SK-N-SH (cell line): ENCODE measurements at regions not wholly inside any gene's neighbourhood (a gene's known extent, or its start where the extent isn't known, plus 50 kb on each side); places are given as distances from the start of the nearest gene placed in this dataset.
A peak's percentile ranks its signal among the peaks of the same experiment; 100 is the strongest.

Experiments
- CTCF ChIA-PET: fragments of 300-600, 350-600 bp; formaldehyde crosslinking; extraction: SDS; loops from one replicate; lab custom pipeline; 2021; lab: Yijun Ruan, JAX
- POLR2A ChIA-PET: fragments of 350-600 bp; sonication (Branson Sonifier 250); formaldehyde crosslinking; extraction: SDS; loops from one replicate; lab custom pipeline; 2020; ENCODE audit warnings: antibody characterized with exemption, inconsistent platforms; lab: Yijun Ruan, JAX
- DNase-seq: peaks from one replicate; pipeline ENCODE4 v3.0.0; 2012
- H2AFZ ChIP-seq: fragments of 200-600 bp; sonication (generic); 2 replicates; pipeline ENCODE4 v1.8.1; 2016; ENCODE audit warnings: antibody characterized with exemption, mild to moderate bottlenecking, low read depth
- H3F3A ChIP-seq: fragments of 200-600 bp; sonication (generic); replicated peaks from 2 replicates; pipeline ENCODE3; 2016; ENCODE audit warnings: antibody characterized with exemption, mild to moderate bottlenecking; ENCODE audit not compliant: insufficient read depth
- H3K27ac ChIP-seq, 2 experiments: fragments of 200-500 bp in 1 of 2; fragments of 200-600 bp in 1 of 2; sonication (Bioruptor generic) in 1 of 2; sonication (generic), shearing (Covaris generic) in 1 of 2; 2 replicates each; pipeline versions ENCODE4 v1.5.1 to v1.6.1; 2014 to 2016; ENCODE audit warnings: low read depth in 2 of 2, inconsistent platforms in 1 of 2, low read length in 1 of 2, mild to moderate bottlenecking in 1 of 2, mixed read lengths in 1 of 2
- H3K27me3 ChIP-seq: fragments of 200-600 bp; sonication (generic), shearing (Covaris generic); 2 replicates; pipeline ENCODE4 v1.6.1; 2016; ENCODE audit warnings: mixed run types; ENCODE audit not compliant: insufficient read depth
- H3K36me3 ChIP-seq, 2 experiments: fragments of 200-500 bp in 1 of 2; fragments of 200-600 bp in 1 of 2; sonication (Bioruptor generic) in 1 of 2; sonication (generic) in 1 of 2; replicated peaks in 1 of 2; 2 replicates each; pipeline versions ENCODE3 to v1.5.1; 2014 to 2016; ENCODE audit warnings: low read length in 1 of 2, mild to moderate bottlenecking in 1 of 2; ENCODE audit not compliant: insufficient read depth in 2 of 2, control insufficient read depth in 1 of 2
- H3K4me1 ChIP-seq, 2 experiments: fragments of 200-500 bp in 1 of 2; fragments of 200-600 bp in 1 of 2; sonication (Bioruptor generic) in 1 of 2; sonication (generic), shearing (Covaris generic) in 1 of 2; 2 replicates each; pipeline versions ENCODE4 v1.5.1 to v1.6.1; 2014 to 2016; ENCODE audit warnings: low read depth in 1 of 2, low read length in 1 of 2, mixed run types in 1 of 2; ENCODE audit not compliant: insufficient read depth in 2 of 2, control insufficient read depth in 1 of 2
- H3K4me2 ChIP-seq: fragments of 200-600 bp; sonication (generic), shearing (Covaris generic); 2 replicates; pipeline ENCODE4 v1.6.1; 2017; ENCODE audit warnings: mixed run types
- H3K4me3 ChIP-seq, 2 experiments: fragments of 200-500 bp in 1 of 2; fragments of 200-600 bp in 1 of 2; sonication (Bioruptor generic) in 1 of 2; sonication (generic), shearing (Covaris generic) in 1 of 2; 2 replicates each; pipeline versions ENCODE4 v1.5.1 to v1.8.1; 2014 to 2016; ENCODE audit warnings: low read depth in 2 of 2, inconsistent platforms in 1 of 2, low read length in 1 of 2, mild to moderate bottlenecking in 1 of 2, mixed read lengths in 1 of 2, moderate library complexity in 1 of 2
- H3K79me2 ChIP-seq: fragments of 200-600 bp; sonication (generic); 2 replicates; pipeline ENCODE4 v1.8.1; 2017; ENCODE audit warnings: mild to moderate bottlenecking; ENCODE audit not compliant: insufficient read depth
- H3K9ac ChIP-seq: fragments of 200-600 bp; sonication (generic); 2 replicates; pipeline ENCODE4 v1.6.1; 2017; ENCODE audit warnings: mixed run types
- H3K9me2 ChIP-seq: fragments of 200-600 bp; sonication (generic); 2 replicates; pipeline ENCODE4 v1.6.1; 2017; ENCODE audit warnings: mixed run types
- H3K9me3 ChIP-seq: fragments of 200-600 bp; sonication (generic); 2 replicates; pipeline ENCODE4 v1.6.1; 2017; ENCODE audit warnings: mixed run types, mild to moderate bottlenecking, moderate library complexity
- H4K20me1 ChIP-seq: fragments of 200-600 bp; sonication (generic); 2 replicates; pipeline ENCODE4 v1.6.1; 2017; ENCODE audit warnings: mild to moderate bottlenecking, mixed run types; ENCODE audit not compliant: insufficient read depth
- CHD2 ChIP-seq: fragments of 150-350 bp; IDR thresholded peaks from 2 replicates; pipeline ENCODE4 v1.6.1; 2018; ENCODE audit warnings: low read length; ENCODE audit not compliant: partially characterized antibody
- CTCF ChIP-seq: fragments of 200-600 bp; sonication (generic); IDR thresholded peaks from 2 replicates; pipeline ENCODE4 v1.6.1; 2017; ENCODE audit warnings: antibody characterized with exemption, mild to moderate bottlenecking, moderate library complexity
- ELF1 ChIP-seq: IDR thresholded peaks from 2 replicates; pipeline ENCODE4 v1.4.0; 2012
- EP300 ChIP-seq, 2 experiments: IDR thresholded peaks; 2 replicates each; pipeline versions ENCODE4 v1.4.0 to v1.6.1; 2012; ENCODE audit warnings: borderline replicate concordance in 1 of 2, low read depth in 1 of 2, low read length in 1 of 2
- FOSL2 ChIP-seq: IDR thresholded peaks from 2 replicates; pipeline ENCODE4 v1.4.0; 2012; ENCODE audit warnings: low read depth, mild to moderate bottlenecking, moderate library complexity, borderline replicate concordance
- GATA2 ChIP-seq: sonication (generic); formaldehyde crosslinking; IDR thresholded peaks from 2 replicates; pipeline ENCODE4 v1.5.0; 2020; ENCODE audit warnings: mild to moderate bottlenecking, missing genetic modification reagents
- MAX ChIP-seq: IDR thresholded peaks from 2 replicates; pipeline ENCODE4 v1.4.0; 2012; ENCODE audit warnings: low read depth
- MEF2A ChIP-seq: IDR thresholded peaks from 2 replicates; pipeline ENCODE4 v1.4.0; 2012; ENCODE audit warnings: low read depth, borderline replicate concordance
- NFIC ChIP-seq: IDR thresholded peaks from 2 replicates; pipeline ENCODE4 v1.4.0; 2012; ENCODE audit warnings: borderline replicate concordance
- POLR2AphosphoS5 ChIP-seq: IDR thresholded peaks from 2 replicates; pipeline ENCODE4 v1.6.1; 2012; ENCODE audit warnings: low read depth, low read length
- RAD21 ChIP-seq: IDR thresholded peaks from 2 replicates; pipeline ENCODE4 v1.6.1; 2012; ENCODE audit warnings: mild to moderate bottlenecking, low read length
- RFX5 ChIP-seq: IDR thresholded peaks from 2 replicates; pipeline ENCODE4 v1.6.1; 2012; ENCODE audit warnings: mild to moderate bottlenecking, improper control_type of control experiment, low read length
- RXRA ChIP-seq: IDR thresholded peaks from 2 replicates; pipeline ENCODE4 v1.4.0; 2012; ENCODE audit warnings: low read depth, mild to moderate bottlenecking, borderline replicate concordance
- SIN3A ChIP-seq: IDR thresholded peaks from 2 replicates; pipeline ENCODE4 v1.6.1; 2012; ENCODE audit warnings: low read depth, mild to moderate bottlenecking, low read length, moderate library complexity, borderline replicate concordance
- TAF1 ChIP-seq: IDR thresholded peaks from 2 replicates; pipeline ENCODE4 v1.6.1; 2012; ENCODE audit warnings: low read depth, mild to moderate bottlenecking, low read length, moderate library complexity, borderline replicate concordance
- TCF12 ChIP-seq: IDR thresholded peaks from 2 replicates; pipeline ENCODE4 v1.4.0; 2012
- TEAD4 ChIP-seq: IDR thresholded peaks from 2 replicates; pipeline ENCODE4 v1.4.0; 2012; ENCODE audit warnings: mild to moderate bottlenecking, borderline replicate concordance; ENCODE audit not compliant: insufficient read depth
- USF2 ChIP-seq: fragments of 150-350 bp; IDR thresholded peaks from 2 replicates; pipeline ENCODE4 v1.6.1; 2017; ENCODE audit warnings: antibody characterized with exemption, low read length, low read depth, borderline replicate concordance
- YY1 ChIP-seq: IDR thresholded peaks from 2 replicates; pipeline ENCODE4 v1.4.0; 2012; ENCODE audit warnings: low read depth, mild to moderate bottlenecking
- ZBTB33 ChIP-seq: IDR thresholded peaks from 2 replicates; pipeline ENCODE4 v1.4.0; 2012; ENCODE audit warnings: low read depth, borderline replicate concordance
- WGBS: methylation state at CpG from one replicate; pipeline ENCODE4 v1.1.6; 2017; ENCODE audit warnings: low lambda C conversion rate; 5-methylcytosine and 5-hydroxymethylcytosine counted together

GRCh38 chr18:70419526-70419925 is 130.7 kb downstream of the SOCS6 start (continued):
- TF ChIP-seq CHD2, result no peak
- no peak for TF ChIP-seq POLR2AphosphoS5
- TF ChIP-seq MEF2A, result no peak
- no peak for TF ChIP-seq GATA2 (CRISPR knock-in tag)
- TF ChIP-seq RAD21, result no peak
- TF ChIP-seq RXRA, result peak; percentile 39; the same call in 1 of the 2 replicates
- peak; percentile 50; the same call in 1 of the 2 replicates for TF ChIP-seq FOSL2
- peak in 1 of 2 experiments; percentile 47; a peak in 1 of 4 replicates for TF ChIP-seq EP300 (IDR thresholded peaks at IDR 0.05; ENCODE audit: borderline replicate concordance in 1 of 2, low read depth in 1 of 2, low read length in 1 of 2)
- no peak for TF ChIP-seq TEAD4
- no peak for TF ChIP-seq ZBTB33
- TF ChIP-seq ELF1, result no peak
- no peak for TF ChIP-seq YY1
- no peak for TF ChIP-seq RFX5
- no peak for TF ChIP-seq CTCF
- 0 out of 2 replicates have a peak, but pooled peaks have one; percentile 17 for TF ChIP-seq MAX
- TF ChIP-seq TCF12, result peak; percentile 70; the same call in 1 of the 2 replicates

GRCh38 chr18:70418546-70419311 is 129.9 kb downstream of the SOCS6 start:
- CTCF ChIA-PET, result interaction anchor here (1.0 to 1.7 kb wide), 2 partner anchors 15 to 223 kb away, joined by 3 to 5 read pairs; no protein-coding TSS in a partner anchor
- no peak overlapping the region; the same call in 1 of the 2 replicates for H3K9ac ChIP-seq

More at GRCh38 chr18:70418546-70419311, 129.9 kb downstream of the SOCS6 start:
- TF ChIP-seq YY1, result no peak
- no peak for TF ChIP-seq TEAD4
- no peak for TF ChIP-seq USF2
- no peak for TF ChIP-seq TAF1
- TF ChIP-seq NFIC, result no peak
- TF ChIP-seq SIN3A, result no peak
- TF ChIP-seq, all 33 proteins: peak for 0
- Histone ChIP-seq H3K27ac (peak overlapping the region in 1 of 2 experiments; percentile 93; a peak in 1 of 4 replicates), H3K27me3 (no peaks in the 10 kb centered on the region), H3K9me3 (no peaks in the 10 kb centered on the region), H3K4me3 (no peak overlapping the region), H3K4me1 (peaks cover 21 to 34% of the 10 kb centered on the region in 2 experiments), H3K79me2 (no peaks in the 10 kb centered on the region), H2AFZ (no peak overlapping the region), H4K20me1 (no peaks in the 10 kb centered on the region), H3K9me2 (no peaks in the 10 kb centered on the region), H3K4me2 (peak overlapping the region; percentile 22; the same call in 1 of the 2 replicates), H3K36me3 (no peaks in the 10 kb centered on the region), H3F3A (peaks cover 27% of the 10 kb centered on the region)
- no peak for DNase-seq
- POLR2A ChIA-PET, result interaction anchor here (0.6 kb wide), 1 partner anchor 1284 kb away, joined by 3 read pairs; no protein-coding TSS in a partner anchor
- WGBS, result 93% methylated on average over 12 of the region's 12 CpGs
